IMR-90 (cell line): ENCODE measurements at regions not wholly inside any gene's neighbourhood (a gene's known extent, or its start where the extent isn't known, plus 50 kb on each side); places are given as distances from the start of the nearest gene placed in this dataset.

Experiments used
- ATAC-seq: fragments of 200-7000 bp; cut with Tn5 transposase; 2 replicates; pipeline ENCODE4 v1.9.1; 2020; ENCODE audit warnings: low read depth, mild to moderate bottlenecking, moderate library complexity
- BruUV-seq: library from RNA; stranded (reverse); fragments of 400-500 nt; replicated peaks from 2 replicates; lab custom pipeline; 2021; lab: Mats Ljungman, UMichigan
- CTCF ChIA-PET: fragments of 300-600 bp; formaldehyde crosslinking; extraction: SDS; loops from one replicate; lab custom pipeline; 2021; ENCODE audit warnings: antibody characterized with exemption; lab: Yijun Ruan, JAX
- POLR2A ChIA-PET: fragments of 300-600 bp; sonication (Branson Sonifier 250); formaldehyde crosslinking; loops from one replicate; lab custom pipeline; 2022; ENCODE audit warnings: antibody characterized with exemption; ENCODE audit not compliant: unreplicated experiment; lab: Charles Lee
- DNase-seq: peaks from one replicate; pipeline ENCODE4 v3.0.0; 2013
- H2AFZ ChIP-seq: replicated peaks from 2 replicates; pipeline ENCODE3; 2013; ENCODE audit warnings: low read length, mild to moderate bottlenecking; ENCODE audit not compliant: poor library complexity
- H2AK5ac ChIP-seq: 2 replicates; pipeline ENCODE4 v1.6.1; 2013; ENCODE audit warnings: low read depth, low read length, inconsistent platforms
- H2AK9ac ChIP-seq: replicated peaks from 2 replicates; pipeline ENCODE3; 2013; ENCODE audit warnings: mild to moderate bottlenecking, low read depth, low read length, moderate library complexity; ENCODE audit not compliant: poor library complexity
- H2BK120ac ChIP-seq: 2 replicates; pipeline ENCODE4 v1.6.1; 2013; ENCODE audit warnings: low read depth, low read length, inconsistent platforms
- H2BK15ac ChIP-seq: 3 replicates; pipeline ENCODE4 v1.6.1; 2013; ENCODE audit warnings: low read depth, low read length, inconsistent platforms
- H2BK20ac ChIP-seq: 2 replicates; pipeline ENCODE4 v1.6.1; 2013; ENCODE audit warnings: low read depth, mild to moderate bottlenecking, inconsistent platforms, low read length, moderate library complexity
- H2BK5ac ChIP-seq: 2 replicates; pipeline ENCODE4 v1.6.1; 2013; ENCODE audit warnings: mild to moderate bottlenecking, low read depth, low read length, inconsistent platforms; ENCODE audit not compliant: poor library complexity, severe bottlenecking
- H3K14ac ChIP-seq: replicated peaks from 2 replicates; pipeline ENCODE4 v1.6.1; 2013; ENCODE audit warnings: low read depth, low read length, inconsistent platforms
- H3K18ac ChIP-seq: 2 replicates; pipeline ENCODE4 v1.6.1; 2013; ENCODE audit warnings: low read depth, low read length, control low read depth
- H3K23ac ChIP-seq: 2 replicates; pipeline ENCODE4 v1.6.1; 2013; ENCODE audit warnings: low read depth, low read length, inconsistent platforms
- H3K27ac ChIP-seq: 2 replicates; pipeline ENCODE4 v1.5.1; 2013; ENCODE audit warnings: mild to moderate bottlenecking, control low read depth, low read length; ENCODE audit not compliant: insufficient read depth
- H3K27me3 ChIP-seq: 2 replicates; pipeline ENCODE4 v1.6.1; 2013; ENCODE audit warnings: low read length; ENCODE audit not compliant: control insufficient read depth, insufficient read depth
- H3K36me3 ChIP-seq: 2 replicates; pipeline ENCODE4 v1.6.1; 2013; ENCODE audit warnings: low read length, mixed read lengths; ENCODE audit not compliant: control insufficient read depth, insufficient read depth
- H3K4ac ChIP-seq: 2 replicates; pipeline ENCODE4 v1.6.1; 2013; ENCODE audit warnings: low read depth, low read length, inconsistent platforms
- H3K4me1 ChIP-seq: 2 replicates; pipeline ENCODE4 v1.6.1; 2013; ENCODE audit warnings: low read length, mixed read lengths; ENCODE audit not compliant: control insufficient read depth, insufficient read depth
- H3K4me2 ChIP-seq: 2 replicates; pipeline ENCODE4 v1.6.1; 2013; ENCODE audit warnings: low read depth, mild to moderate bottlenecking, control low read depth, low read length, moderate library complexity
- H3K4me3 ChIP-seq: 2 replicates; pipeline ENCODE4 v1.5.1; 2013; ENCODE audit warnings: low read depth, mild to moderate bottlenecking, control low read depth, low read length, moderate library complexity; ENCODE audit not compliant: insufficient read depth
- H3K56ac ChIP-seq: 2 replicates; pipeline ENCODE4 v1.6.1; 2013; ENCODE audit warnings: low read length, inconsistent platforms; ENCODE audit not compliant: insufficient read depth; ENCODE audit errors: extremely low read depth
- H3K79me1 ChIP-seq, 2 experiments: 2 replicates each; pipeline ENCODE4 v1.6.1; 2013; ENCODE audit warnings: low read length in 2 of 2, inconsistent platforms in 1 of 2, low read depth in 1 of 2
- H3K9ac ChIP-seq: 2 replicates; pipeline ENCODE4 v1.6.1; 2013; ENCODE audit warnings: low read depth, low read length, control low read depth
- H3K9me1 ChIP-seq: 2 replicates; pipeline ENCODE4 v1.6.1; 2013; ENCODE audit warnings: low read length, inconsistent platforms; ENCODE audit not compliant: insufficient read depth
- H3K9me3 ChIP-seq: 2 replicates; pipeline ENCODE4 v1.6.1; 2013; ENCODE audit warnings: low read length; ENCODE audit not compliant: control insufficient read depth, insufficient read depth
- H4K20me1 ChIP-seq: 2 replicates; pipeline ENCODE4 v1.6.1; 2013; ENCODE audit warnings: low read length, inconsistent platforms; ENCODE audit not compliant: insufficient read depth
- H4K5ac ChIP-seq: 2 replicates; pipeline ENCODE4 v1.6.1; 2013; ENCODE audit warnings: mild to moderate bottlenecking, low read depth, low read length, control low read depth
- H4K8ac ChIP-seq, 2 experiments: 2 replicates each; pipeline ENCODE4 v1.6.1; 2013; ENCODE audit warnings: low read depth in 2 of 2, low read length in 2 of 2, control low read depth in 1 of 2, inconsistent platforms in 1 of 2
- H4K91ac ChIP-seq: 2 replicates; pipeline ENCODE4 v1.6.1; 2013; ENCODE audit warnings: low read depth, low read length, inconsistent platforms; ENCODE audit not compliant: insufficient read depth
- BHLHE40 ChIP-seq: fragments of 150-350 bp; IDR thresholded peaks from 2 replicates; pipeline ENCODE4 v1.6.1; 2016; ENCODE audit warnings: mild to moderate bottlenecking, low read depth, low read length
- CEBPB ChIP-seq: IDR thresholded peaks from 2 replicates; pipeline ENCODE4 v1.6.1; 2012; ENCODE audit warnings: low read depth, low read length, improper control_type of control experiment
- CHD1 ChIP-seq: IDR thresholded peaks from 2 replicates; pipeline ENCODE4 v1.6.1; 2012; ENCODE audit warnings: low read depth, low read length, improper control_type of control experiment
- CTCF ChIP-seq: conservative IDR thresholded peaks from 2 replicates; pipeline ENCODE4 v1.5.1; 2012; ENCODE audit warnings: mild to moderate bottlenecking, low read depth, low read length, improper control_type of control experiment
- ELK1 ChIP-seq: fragments of 150-350 bp; IDR thresholded peaks from 2 replicates; pipeline ENCODE4 v1.6.1; 2016; ENCODE audit warnings: low read depth, mild to moderate bottlenecking, low read length, moderate library complexity, borderline replicate concordance
- FOS ChIP-seq: fragments of 150-350 bp; IDR thresholded peaks from 2 replicates; pipeline ENCODE4 v1.6.1; 2016; ENCODE audit warnings: low read depth, low read length
- MAFK ChIP-seq: IDR thresholded peaks from 2 replicates; pipeline ENCODE4 v1.6.1; 2012; ENCODE audit warnings: low read depth, low read length, improper control_type of control experiment
- MAZ ChIP-seq: IDR thresholded peaks from 2 replicates; pipeline ENCODE4 v1.6.1; 2012; ENCODE audit warnings: low read depth, mild to moderate bottlenecking, low read length, improper control_type of control experiment, moderate library complexity, borderline replicate concordance
- MXI1 ChIP-seq: IDR thresholded peaks from 2 replicates; pipeline ENCODE4 v1.6.1; 2012; ENCODE audit warnings: low read depth, mild to moderate bottlenecking, low read length, moderate library complexity, borderline replicate concordance
- NFE2L2 ChIP-seq: fragments of 150-350 bp; IDR thresholded peaks from 2 replicates; pipeline ENCODE4 v1.6.1; 2016; ENCODE audit warnings: low read depth, mild to moderate bottlenecking, low read length
- POLR2A ChIP-seq: IDR thresholded peaks from 2 replicates; pipeline ENCODE4 v1.6.1; 2012; ENCODE audit warnings: mild to moderate bottlenecking, low read depth, low read length
- RAD21 ChIP-seq: IDR thresholded peaks from 2 replicates; pipeline ENCODE4 v1.6.1; 2012; ENCODE audit warnings: low read length, improper control_type of control experiment
- RCOR1 ChIP-seq: IDR thresholded peaks from 2 replicates; pipeline ENCODE4 v1.6.1; 2012; ENCODE audit warnings: mild to moderate bottlenecking, low read length, improper control_type of control experiment; ENCODE audit not compliant: insufficient replicate concordance
- RFX5 ChIP-seq: IDR thresholded peaks from 2 replicates; pipeline ENCODE4 v1.8.0; 2012; ENCODE audit warnings: low read depth, mild to moderate bottlenecking, low read length, moderate library complexity
- SMC3 ChIP-seq: fragments of 150-350 bp; IDR thresholded peaks from 2 replicates; pipeline ENCODE4 v1.6.1; 2016; ENCODE audit warnings: low read depth, mild to moderate bottlenecking, antibody characterized with exemption, low read length, moderate library complexity
- USF2 ChIP-seq: fragments of 150-350 bp; IDR thresholded peaks from 2 replicates; pipeline ENCODE4 v1.6.1; 2017; ENCODE audit warnings: mild to moderate bottlenecking, antibody characterized with exemption, low read length, low read depth
- WGBS, 2 experiments: methylation state at CpG; one replicate each; pipeline versions ENCODE4 v1.1.5 to v1.1.7; 2013; ENCODE audit warnings: missing lambda C conversion rate in 2 of 2; ENCODE audit not compliant: insufficient read length in 1 of 2; ENCODE audit errors: extremely low coverage in 2 of 2; 5-methylcytosine and 5-hydroxymethylcytosine counted together
- dilution Hi-C: fragments of 300-500 bp; cut with HindIII; formaldehyde crosslinking; loops from one replicate; pipeline ENCODE4 v1.14.3; 2018; ENCODE audit warnings: low sequenced_read_pairs; ENCODE audit not compliant: unreplicated experiment
- in situ Hi-C: fragments of 300-500 bp; cut with MboI; formaldehyde crosslinking; loops from 3 replicates; pipeline ENCODE4 v1.14.3; 2019; ENCODE audit warnings: low sequenced_read_pairs, inconsistent platforms, mixed read lengths
- intact Hi-C: fragments of 100-400 bp; cut with micrococcal nuclease; formaldehyde crosslinking; loops from 2 replicates; pipeline ENCODE4 v1.10.0; 2022

- no peak overlapping the region for H2AK5ac ChIP-seq
- H3K56ac ChIP-seq = no peak overlapping the region
- no peak overlapping the region for H2BK15ac ChIP-seq
- no peak overlapping the region for H2BK20ac ChIP-seq
- H3K27ac ChIP-seq = no peak overlapping the region
- no peak overlapping the region for H2AFZ ChIP-seq
- no peak for ATAC-seq
- H3K27me3 ChIP-seq = no peaks in the 10 kb centered on the region
- no peak overlapping the region for H3K18ac ChIP-seq
- H2AK9ac ChIP-seq = no peak overlapping the region
- dilution Hi-C loops (no loop called here), intact Hi-C loops (loop anchor here (5.0 kb wide), 1 partner anchor 38 kb away; no protein-coding TSS in a partner anchor), in situ Hi-C loops (no loop called here)
- no peak overlapping the region for H3K4ac ChIP-seq
- H3K9me1 ChIP-seq = peaks cover 12% of the 10 kb centered on the region
- H3K36me3 ChIP-seq = no peaks in the 10 kb centered on the region
- no peak overlapping the region for H2BK5ac ChIP-seq
- no TSS peak for BruUV-seq
- H4K5ac ChIP-seq = no peak overlapping the region
- no peaks in the 10 kb centered on the region for H3K9me3 ChIP-seq
- no peak for DNase-seq
- H3K4me1 ChIP-seq = peaks cover 7% of the 10 kb centered on the region; the same call in 1 of the 2 replicates
- POLR2A ChIA-PET = no interaction called here
- H2BK120ac ChIP-seq = no peak overlapping the region
- H4K91ac ChIP-seq = no peak overlapping the region
- H4K8ac ChIP-seq = no peak overlapping the region
- H3K23ac ChIP-seq = no peak overlapping the region
- H4K20me1 ChIP-seq = no peaks in the 10 kb centered on the region
- H3K79me1 ChIP-seq = no peaks in the 10 kb centered on the region
- CTCF ChIA-PET = no interaction called here
- H3K14ac ChIP-seq = no peak overlapping the region
- no peak overlapping the region for H3K4me3 ChIP-seq
- TF ChIP-seq BHLHE40 (no peak), RAD21 (no peak), NFE2L2 (no peak), SMC3 (no peak), ELK1 (no peak), FOS (no peak), MAFK (no peak), MAZ (no peak), CTCF (no peak), CHD1 (no peak), MXI1 (no peak), RCOR1 (no peak), CEBPB (no peak), USF2 (no peak), POLR2A (no peak), RFX5 (no peak)
- H3K9ac ChIP-seq = no peak overlapping the region
- WGBS, 2 experiments = no CpG with 5 or more reads among the region's 3 CpGs
- H3K4me2 ChIP-seq = no peak overlapping the region
Observed at GRCh38 chr18:49648811-49649210, 87.0 kb downstream of the LIPG start.
